Fibroblast of skin of scalp (primary cell): ENCODE measurements at regions not wholly inside any gene's neighbourhood (a gene's known extent, or its start where the extent isn't known, plus 50 kb on each side); places are given as distances from the start of the nearest gene placed in this dataset.

Experiments used
- DNase-seq: peaks from one replicate; pipeline ENCODE4 v3.0.0-alpha.2; 2013

- no peak for DNase-seq
These were observed 262.5 kb downstream of the SLITRK6 start for GRCh38 chr13:85536706-85537105.

DNA sequence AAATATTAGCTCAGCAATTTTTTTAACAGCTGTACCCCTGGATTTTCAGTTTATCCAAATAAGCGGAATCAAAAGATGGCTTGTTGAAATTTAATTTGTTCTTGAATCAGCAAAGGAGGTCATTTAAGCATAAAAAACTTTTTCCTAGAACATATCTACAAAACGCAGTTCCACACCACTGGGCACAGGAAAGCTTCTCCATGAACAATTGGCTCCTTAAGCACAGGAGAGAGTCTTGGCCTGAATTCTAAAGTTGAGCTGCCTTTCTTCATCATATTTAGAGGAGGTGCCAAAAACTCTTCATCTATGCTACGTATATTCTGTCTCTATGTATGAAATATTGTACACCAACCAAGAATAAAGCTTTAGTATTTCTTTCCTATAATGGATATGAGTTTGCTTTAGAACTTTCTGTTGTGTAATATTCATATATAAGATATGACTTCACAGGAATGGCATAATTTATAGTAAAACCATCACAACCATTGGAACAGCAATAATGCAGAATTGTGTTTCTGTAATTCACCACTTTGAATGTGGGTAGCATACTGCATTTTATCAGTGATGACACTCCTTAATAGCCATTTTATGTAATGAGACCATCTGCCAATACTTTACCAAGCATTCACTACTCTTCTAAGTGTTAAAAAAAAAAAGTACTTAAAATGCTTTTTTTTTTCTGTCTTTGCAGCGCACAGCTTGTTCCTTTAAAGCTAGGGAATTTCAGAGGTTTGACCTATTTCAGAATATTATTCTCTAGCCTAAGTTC lies 263.7 kb downstream of the SLITRK6 start:
- DNase-seq: no peak

DNA sequence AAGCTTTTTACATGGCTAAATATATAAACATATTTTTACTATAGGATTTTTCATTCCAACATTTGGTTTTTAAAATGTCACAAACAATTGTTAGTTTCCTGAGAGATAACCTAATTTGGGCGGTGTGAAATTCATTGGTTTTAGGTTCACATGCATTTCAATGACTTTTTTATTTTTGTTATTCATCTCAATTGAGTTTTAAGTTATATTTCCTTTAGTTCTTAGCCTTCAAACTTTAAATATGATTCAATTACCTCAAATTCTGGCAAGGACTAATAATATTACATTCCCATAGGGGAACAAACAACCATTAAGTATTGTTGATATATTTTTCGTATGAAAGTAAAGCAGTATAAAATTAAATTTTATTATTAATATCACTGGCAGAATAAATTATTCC lies 265.3 kb downstream of the SLITRK6 start:
- no peak for DNase-seq

DNA sequence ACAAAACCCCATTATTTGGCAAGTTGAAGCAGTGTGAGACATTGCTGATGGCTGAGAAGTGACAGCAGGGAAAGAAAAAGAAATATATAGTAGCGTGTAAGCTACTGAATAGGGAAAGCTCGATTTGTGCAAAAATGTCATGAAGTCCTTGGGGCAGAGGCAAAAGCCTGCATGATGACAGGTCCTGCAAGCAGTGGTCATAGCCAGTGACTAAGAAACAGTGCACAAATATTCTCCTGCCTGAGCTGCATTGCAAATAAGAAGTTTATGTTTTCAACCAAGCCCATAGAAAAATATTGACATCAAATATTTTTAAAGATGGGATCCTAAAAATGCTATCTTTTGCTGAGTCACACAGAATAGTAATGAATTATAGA lies 270.0 kb downstream of the SLITRK6 start:
- DNase-seq: peak; percentile 9

DNA sequence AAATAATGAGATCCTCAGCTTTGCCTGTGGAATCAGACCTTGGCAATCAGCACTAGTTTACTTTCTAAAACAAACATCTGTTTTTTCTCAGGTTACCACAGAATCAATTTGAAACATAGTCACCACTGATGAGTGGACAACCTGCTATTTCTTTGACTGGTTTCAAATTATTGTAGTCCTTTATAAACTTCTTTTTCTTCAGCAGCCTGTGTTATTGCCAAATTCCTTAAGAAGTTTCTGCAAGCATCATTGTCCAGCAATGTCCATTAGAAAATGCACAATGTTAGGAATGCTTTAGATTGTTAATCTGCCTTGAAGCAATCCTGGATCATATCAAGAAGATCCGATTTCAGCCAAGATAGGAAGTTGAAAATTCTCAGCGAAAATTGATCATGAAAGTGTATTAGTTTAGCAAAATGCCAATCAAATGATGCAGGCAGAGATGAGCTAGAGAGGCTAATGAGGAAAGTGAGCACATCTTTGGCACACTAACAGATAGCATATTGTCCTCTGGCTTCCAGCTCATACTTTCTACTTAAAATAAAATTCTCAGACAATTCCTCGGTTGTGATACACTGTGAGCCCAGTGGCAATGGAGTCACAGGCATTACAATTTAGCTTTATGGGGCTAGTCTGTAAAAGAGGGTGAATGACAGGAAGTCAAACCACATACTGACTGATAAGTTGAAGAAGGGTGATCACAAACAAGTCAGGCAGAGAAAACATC lies 270.6 kb downstream of the SLITRK6 start:
- peak; percentile 50 for DNase-seq

GRCh38 chr13:85527316-85527715 lies 271.9 kb downstream of the SLITRK6 start:
- no peak for DNase-seq

DNA sequence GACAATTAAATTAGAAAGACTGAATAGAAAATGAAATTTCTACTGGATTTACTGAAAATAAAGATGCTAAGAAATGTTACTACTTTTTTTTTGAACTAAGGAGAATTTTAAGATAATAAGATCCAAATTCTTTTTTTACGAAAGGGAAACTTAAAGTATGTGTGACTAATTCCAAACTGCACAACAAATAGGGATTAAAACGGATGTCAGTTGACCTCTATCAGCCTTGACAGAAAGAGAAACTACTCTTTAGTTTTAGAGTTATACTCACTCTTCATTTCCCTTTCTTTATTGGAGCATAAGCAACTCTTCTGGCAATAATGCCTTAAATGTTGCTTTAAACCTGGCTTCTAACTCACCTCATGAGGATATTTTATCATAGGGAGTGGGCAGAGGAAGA lies 273.8 kb downstream of the SLITRK6 start:
- no peak for DNase-seq

DNA sequence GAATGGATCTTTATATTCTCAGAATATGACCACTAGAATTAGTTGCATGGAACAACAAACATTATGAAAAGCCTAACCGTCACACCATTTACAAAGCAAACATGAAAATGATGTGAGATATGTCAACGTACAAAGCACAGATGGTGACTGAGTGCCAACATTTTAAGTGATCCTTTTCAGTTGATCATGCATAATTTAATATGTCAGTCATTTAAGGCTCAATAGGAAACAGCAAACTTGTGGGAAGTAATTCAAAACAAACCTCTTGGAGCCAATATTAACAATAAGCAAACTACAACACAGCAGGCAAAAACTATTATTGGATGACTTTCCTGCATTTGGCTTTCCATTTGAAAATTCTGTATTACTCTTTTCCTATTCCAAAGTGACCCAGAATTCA lies 277.6 kb downstream of the SLITRK6 start:
- no peak for DNase-seq

- DNase-seq: no peak
These were observed 278.8 kb downstream of the SLITRK6 start for GRCh38 chr13:85520445-85520844.

DNA sequence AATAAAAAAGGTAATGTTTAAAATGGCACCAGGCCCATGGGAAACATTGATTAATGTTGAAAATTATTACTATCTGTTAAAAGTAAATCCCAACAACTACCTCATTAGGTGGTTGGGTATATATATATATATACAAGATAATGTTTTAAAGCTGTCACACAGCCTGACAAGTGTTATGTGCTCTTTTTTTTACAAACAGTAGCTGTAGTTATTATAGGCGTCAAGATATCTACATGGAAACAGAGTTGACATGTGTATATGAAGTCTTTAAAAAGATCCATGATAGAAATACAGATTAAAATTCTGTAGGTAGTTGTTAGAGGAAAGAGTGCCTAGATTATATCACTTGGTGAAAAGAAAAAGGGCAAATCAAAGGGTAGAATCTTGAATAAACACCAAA lies 279.9 kb downstream of the SLITRK6 start:
- no peak for DNase-seq

DNA sequence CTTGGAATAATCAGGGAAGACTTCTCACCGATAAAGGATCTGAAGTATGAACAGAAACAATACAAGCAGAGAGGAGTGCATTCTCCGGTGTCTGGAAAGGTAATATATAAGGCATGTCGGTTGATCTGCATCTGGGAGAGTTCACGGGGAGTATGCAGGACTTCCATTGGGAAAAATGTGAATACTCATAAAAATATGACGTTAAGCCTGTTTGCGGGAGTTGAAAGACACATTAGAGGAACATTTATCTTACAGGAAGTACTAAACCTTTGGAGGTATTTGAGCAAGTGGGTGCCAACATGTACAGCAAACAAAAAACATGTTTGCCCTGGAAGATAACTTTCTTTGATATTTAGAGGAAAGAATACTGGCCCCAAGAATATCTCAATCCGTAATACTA lies 286.8 kb downstream of the SLITRK6 start:
- DNase-seq: no peak

DNA sequence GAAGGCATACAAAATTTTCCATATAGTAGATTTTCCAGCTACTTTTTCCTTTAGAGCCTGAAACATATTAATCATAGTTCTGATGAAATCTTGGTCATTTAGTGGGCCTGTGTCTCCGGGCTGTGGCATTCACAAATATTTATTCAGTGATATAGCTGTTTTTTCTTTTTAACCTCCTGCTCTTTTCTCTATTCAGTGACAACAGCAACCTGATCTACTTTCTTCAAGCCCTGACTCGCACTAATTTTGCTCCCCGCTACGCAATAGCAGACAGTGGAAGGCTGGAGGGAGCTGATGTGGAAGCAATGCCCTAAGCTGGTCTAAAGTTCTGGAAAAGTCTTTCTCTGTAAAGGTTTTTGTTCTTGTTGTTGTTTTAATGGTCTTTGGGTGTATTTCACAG lies 289.7 kb downstream of the SLITRK6 start:
- peak; percentile 49 for DNase-seq

- DNase-seq: no peak
These were observed 290.4 kb downstream of the SLITRK6 start for GRCh38 chr13:85508683-85509329.

DNA sequence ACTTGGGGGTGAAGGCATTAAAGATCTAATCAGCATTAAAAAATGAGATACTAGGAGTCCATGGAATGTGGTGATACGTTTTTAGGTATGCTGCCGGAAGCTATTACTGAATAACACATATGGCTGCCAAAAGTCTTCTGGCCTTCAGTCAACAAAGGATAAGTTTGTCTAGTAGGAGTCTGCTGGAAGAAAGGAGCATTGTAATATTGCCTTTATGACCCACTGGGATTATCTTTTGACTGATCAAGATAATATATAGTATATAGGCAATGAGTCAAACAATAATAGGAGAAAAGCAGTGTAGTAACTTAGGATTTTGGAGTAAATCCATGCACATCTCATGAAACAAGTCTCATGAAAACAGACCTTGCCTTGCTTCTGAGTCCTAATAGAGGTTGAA lies 295.4 kb downstream of the SLITRK6 start:
- peak; percentile 48 for DNase-seq

DNA sequence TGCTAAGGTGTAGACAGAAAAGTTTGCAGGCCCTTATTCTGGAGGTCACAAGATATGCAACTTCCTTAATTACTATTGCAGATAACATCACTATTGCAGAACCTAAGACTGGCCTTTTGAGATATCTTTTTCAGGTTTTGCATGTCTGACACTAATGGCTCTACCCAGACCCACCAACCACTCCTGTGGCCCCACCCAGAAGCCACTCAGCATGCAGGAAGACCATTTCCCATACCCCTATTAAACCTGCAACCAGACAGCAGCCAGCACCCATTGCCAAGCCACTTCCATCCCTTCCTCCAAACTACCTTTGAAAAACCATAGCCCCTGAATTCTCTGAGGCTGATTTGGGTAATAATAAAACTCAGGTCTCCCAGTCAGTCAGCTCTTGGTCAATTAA lies 297.6 kb downstream of the SLITRK6 start:
- no peak for DNase-seq

GRCh38 chr13:85500696-85501256 lies 298.4 kb downstream of the SLITRK6 start:
- no peak for DNase-seq

GRCh38 chr13:85498774-85499173 lies 300.4 kb downstream of the SLITRK6 start:
- DNase-seq: no peak

DNA sequence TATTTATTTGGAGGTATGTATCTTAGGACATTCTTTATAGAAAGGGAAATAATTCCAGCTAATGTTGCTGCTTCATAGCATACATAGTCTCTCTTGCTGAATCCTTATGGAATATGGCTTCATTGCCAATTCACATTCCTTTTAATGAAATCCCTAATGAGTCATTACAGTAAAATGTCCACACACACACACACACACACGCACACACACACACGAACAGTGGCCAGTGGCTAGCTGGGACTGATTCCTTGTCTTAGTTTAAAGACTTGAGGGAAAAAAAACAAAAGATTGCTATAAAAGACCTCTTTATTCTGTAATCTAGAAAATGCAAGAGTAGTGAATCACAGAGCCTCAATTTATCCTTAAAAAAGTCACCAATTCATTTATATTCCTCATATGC lies 301.6 kb downstream of the SLITRK6 start:
- DNase-seq: peak; percentile 98

DNA sequence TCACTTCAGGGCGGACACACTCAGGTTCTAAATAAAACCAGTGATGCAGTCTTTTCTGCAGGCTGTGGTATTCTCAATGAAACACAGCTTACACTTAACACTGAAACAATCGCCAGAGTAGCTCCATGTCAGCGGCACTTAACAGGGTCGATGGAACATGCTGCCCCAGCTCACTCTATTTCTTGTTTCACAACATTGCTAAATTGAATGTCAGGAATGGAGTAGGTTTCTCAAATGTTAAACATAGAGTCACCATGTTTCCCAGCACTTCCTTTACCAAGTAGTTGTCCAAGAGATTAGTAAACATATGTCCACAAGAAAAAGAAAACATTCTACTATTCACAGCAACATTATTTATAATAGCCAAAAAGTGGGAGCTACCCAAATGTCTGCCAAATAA lies 306.9 kb downstream of the SLITRK6 start:
- no peak for DNase-seq

DNA sequence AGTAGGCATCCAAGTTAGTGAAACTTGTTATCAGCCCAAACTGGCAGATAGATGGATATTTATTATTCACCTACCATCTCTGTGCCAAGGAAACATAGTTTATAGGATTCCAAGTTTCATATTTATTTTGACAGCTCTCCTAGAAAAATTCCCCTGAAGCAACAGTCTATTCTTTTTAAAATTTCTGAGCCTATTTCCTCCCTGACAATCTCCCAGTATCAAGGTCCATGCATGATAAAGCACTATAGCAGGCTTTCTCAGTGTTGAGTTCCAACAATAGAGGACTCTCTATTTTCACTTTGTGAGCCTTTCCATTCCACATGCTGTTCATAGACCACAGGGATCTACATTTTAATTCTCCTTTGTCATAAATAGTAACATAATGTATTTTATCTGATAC lies 312.6 kb downstream of the SLITRK6 start:
- DNase-seq: no peak

GRCh38 chr13:85473144-85473543 lies 326.1 kb downstream of the SLITRK6 start:
- DNase-seq: no peak

DNA sequence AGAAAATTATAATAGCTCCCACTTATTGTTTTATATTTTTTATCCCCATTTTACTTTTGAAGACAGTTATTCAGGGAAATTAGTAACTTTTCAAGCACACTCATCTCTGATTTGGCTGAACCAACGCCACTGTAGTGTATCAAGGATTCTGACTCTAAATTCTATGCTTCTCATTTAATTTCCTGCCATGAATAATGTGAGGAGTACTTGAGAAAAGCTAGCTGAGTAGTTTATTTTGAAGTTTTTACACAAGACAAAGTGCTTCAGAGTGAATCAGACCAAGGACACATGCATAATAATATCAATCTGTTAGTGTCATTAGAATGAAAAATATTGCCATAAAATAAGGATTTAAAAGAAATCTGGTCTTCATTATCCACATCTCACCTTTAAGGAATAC lies 329.9 kb downstream of the SLITRK6 start:
- DNase-seq: no peak

DNA sequence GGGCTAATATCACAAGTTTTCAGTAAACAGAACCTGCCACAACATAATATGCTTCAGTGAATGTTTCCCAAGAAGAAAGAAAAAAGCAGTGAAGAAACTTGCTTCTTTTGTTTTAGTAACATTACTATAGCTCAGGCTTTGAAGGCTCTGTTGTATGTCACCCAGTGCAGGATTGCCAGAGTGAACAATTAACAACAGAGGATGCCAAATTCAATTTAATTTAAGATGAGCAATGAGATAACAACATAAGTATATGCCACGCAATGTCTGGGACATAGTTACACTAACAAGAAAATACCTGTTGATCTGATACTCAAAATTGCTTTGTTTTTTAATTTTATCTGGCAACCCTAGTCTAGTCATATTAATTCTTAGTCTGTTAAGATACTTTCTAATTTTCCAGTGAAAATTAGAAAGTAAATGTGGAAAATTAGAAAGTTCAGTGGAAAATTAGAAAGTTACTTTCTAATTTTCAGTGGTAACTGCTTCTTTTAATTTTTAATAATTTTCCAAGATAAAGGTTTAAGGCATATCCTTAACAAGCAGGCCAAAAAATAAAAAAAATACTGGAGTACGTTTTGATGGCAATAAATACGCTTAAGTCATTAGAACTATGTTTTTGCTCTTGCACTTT lies 336.3 kb downstream of the SLITRK6 start:
- DNase-seq: no peak
